ENCODE measurements at regions not wholly inside any gene's neighbourhood (a gene's known extent, or its start where the extent isn't known, plus 50 kb on each side); places are given as distances from the start of the nearest gene placed in this dataset.

GRCh38 chr13:107716741-107717140 lies 498.6 kb downstream of the LIG4 start:
- TF ChIP-seq CSDC2 (CRISPR knock-in tag; IDR thresholded peaks at IDR 0.05) (no peak), TOX (CRISPR knock-in tag; IDR thresholded peaks at IDR 0.05; ENCODE audit: borderline replicate concordance) (no peak), SNAI2 (CRISPR knock-in tag; IDR thresholded peaks at IDR 0.05) (no peak), GLIS3 (CRISPR knock-in tag; IDR thresholded peaks at IDR 0.05) (no peak), ZNF565 (CRISPR knock-in tag; conservative IDR thresholded peaks at IDR 0.05; ENCODE audit: low read depth) (no peak), POU6F1 (CRISPR knock-in tag; IDR thresholded peaks at IDR 0.05; ENCODE audit: borderline replicate concordance, low read depth) (no peak), CREB5 (CRISPR knock-in tag; IDR thresholded peaks at IDR 0.05; ENCODE audit: low read depth) (no peak), RARB (CRISPR knock-in tag; IDR thresholded peaks at IDR 0.05) (no peak), ZFP3 (CRISPR knock-in tag; IDR thresholded peaks at IDR 0.05) (no peak)
- TF ChIP-seq, protein P1, sequence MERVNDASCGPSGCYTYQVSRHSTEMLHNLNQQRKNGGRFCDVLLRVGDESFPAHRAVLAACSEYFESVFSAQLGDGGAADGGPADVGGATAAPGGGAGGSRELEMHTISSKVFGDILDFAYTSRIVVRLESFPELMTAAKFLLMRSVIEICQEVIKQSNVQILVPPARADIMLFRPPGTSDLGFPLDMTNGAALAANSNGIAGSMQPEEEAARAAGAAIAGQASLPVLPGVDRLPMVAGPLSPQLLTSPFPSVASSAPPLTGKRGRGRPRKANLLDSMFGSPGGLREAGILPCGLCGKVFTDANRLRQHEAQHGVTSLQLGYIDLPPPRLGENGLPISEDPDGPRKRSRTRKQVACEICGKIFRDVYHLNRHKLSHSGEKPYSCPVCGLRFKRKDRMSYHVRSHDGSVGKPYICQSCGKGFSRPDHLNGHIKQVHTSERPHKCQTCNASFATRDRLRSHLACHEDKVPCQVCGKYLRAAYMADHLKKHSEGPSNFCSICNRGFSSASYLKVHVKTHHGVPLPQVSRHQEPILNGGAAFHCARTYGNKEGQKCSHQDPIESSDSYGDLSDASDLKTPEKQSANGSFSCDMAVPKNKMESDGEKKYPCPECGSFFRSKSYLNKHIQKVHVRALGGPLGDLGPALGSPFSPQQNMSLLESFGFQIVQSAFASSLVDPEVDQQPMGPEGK (CRISPR knock-in tag; IDR thresholded peaks at IDR 0.05; ENCODE audit: borderline replicate concordance), result no peak
- TF ChIP-seq, protein P2, sequence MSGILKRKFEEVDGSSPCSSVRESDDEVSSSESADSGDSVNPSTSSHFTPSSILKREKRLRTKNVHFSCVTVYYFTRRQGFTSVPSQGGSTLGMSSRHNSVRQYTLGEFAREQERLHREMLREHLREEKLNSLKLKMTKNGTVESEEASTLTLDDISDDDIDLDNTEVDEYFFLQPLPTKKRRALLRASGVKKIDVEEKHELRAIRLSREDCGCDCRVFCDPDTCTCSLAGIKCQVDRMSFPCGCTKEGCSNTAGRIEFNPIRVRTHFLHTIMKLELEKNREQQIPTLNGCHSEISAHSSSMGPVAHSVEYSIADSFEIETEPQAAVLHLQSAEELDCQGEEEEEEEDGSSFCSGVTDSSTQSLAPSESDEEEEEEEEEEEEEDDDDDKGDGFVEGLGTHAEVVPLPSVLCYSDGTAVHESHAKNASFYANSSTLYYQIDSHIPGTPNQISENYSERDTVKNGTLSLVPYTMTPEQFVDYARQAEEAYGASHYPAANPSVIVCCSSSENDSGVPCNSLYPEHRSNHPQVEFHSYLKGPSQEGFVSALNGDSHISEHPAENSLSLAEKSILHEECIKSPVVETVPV (CRISPR knock-in tag; IDR thresholded peaks at IDR 0.05), result no peak
